Activated naive CD8-positive, alpha-beta T cell treated with anti-CD3 and anti-CD28 coated beads, Interleukin-2, amount 50 U/mL, for 16 hours (primary cell): ENCODE measurements at regions not wholly inside any gene's neighbourhood (a gene's known extent, or its start where the extent isn't known, plus 50 kb on each side); places are given as distances from the start of the nearest gene placed in this dataset.
"Not testable (repeated sequence)": the region's sequence is repeated elsewhere in the genome, so short reads cannot be mapped to it uniquely, and the experiment has no call there.

Source experiments
- DNase-seq: peaks from one replicate; pipeline ENCODE4 v3.0.0-alpha.2; 2020; ENCODE audit warnings: low read depth, low spot score

- no peak for DNase-seq
These were observed 74.3 kb upstream of the GUCY1A1 start for GRCh38 chr4:155592179-155592937.

- no peak for DNase-seq
These were observed 74.9 kb upstream of the GUCY1A1 start for GRCh38 chr4:155591738-155592143.

GRCh38 chr4:155590796-155591585 lies 75.7 kb upstream of the GUCY1A1 start:
- no peak for DNase-seq

GRCh38 chr4:155588437-155588836 lies 78.2 kb upstream of the GUCY1A1 start:
- DNase-seq: no peak

GRCh38 chr4:155587766-155588165 lies 78.9 kb upstream of the GUCY1A1 start:
- DNase-seq: no peak

- DNase-seq: no peak
These were observed 83.6 kb upstream of the GUCY1A1 start for GRCh38 chr4:155582971-155583437.

- DNase-seq: no peak
These were observed 84.6 kb upstream of the GUCY1A1 start for GRCh38 chr4:155582041-155582440.

- DNase-seq: no peak
These were observed 87.8 kb upstream of the GUCY1A1 start for GRCh38 chr4:155578726-155579370.

- DNase-seq: no peak
These were observed 88.4 kb upstream of the GUCY1A1 start for GRCh38 chr4:155578219-155578618.

- not testable (repeated sequence) for DNase-seq
These were observed 92.3 kb upstream of the GUCY1A1 start for GRCh38 chr4:155574329-155574728.

GRCh38 chr4:155573126-155573525 lies 93.5 kb upstream of the GUCY1A1 start:
- DNase-seq: no peak

GRCh38 chr4:155572106-155572703 lies 94.4 kb upstream of the GUCY1A1 start:
- DNase-seq: no peak

- DNase-seq: no peak
These were observed 95.3 kb upstream of the GUCY1A1 start for GRCh38 chr4:155571184-155571944.

GRCh38 chr4:155570661-155571060 lies 96.0 kb upstream of the GUCY1A1 start:
- DNase-seq: no peak

GRCh38 chr4:155569960-155570515 lies 96.6 kb upstream of the GUCY1A1 start:
- DNase-seq: no peak

GRCh38 chr4:155569471-155569870 lies 97.2 kb upstream of the GUCY1A1 start:
- DNase-seq: no peak

GRCh38 chr4:155568641-155569220 lies 97.9 kb upstream of the GUCY1A1 start:
- DNase-seq: no peak

GRCh38 chr4:155566354-155566753 lies 100.3 kb upstream of the GUCY1A1 start:
- no peak for DNase-seq

GRCh38 chr4:155565776-155566175 lies 100.9 kb upstream of the GUCY1A1 start:
- no peak for DNase-seq

GRCh38 chr4:155565330-155565729 lies 101.3 kb upstream of the GUCY1A1 start:
- DNase-seq: no peak
